Type B pancreatic cell (in vitro differentiated cells): ENCODE measurements at regions not wholly inside any gene's neighbourhood (a gene's known extent, or its start where the extent isn't known, plus 50 kb on each side); places are given as distances from the start of the nearest gene placed in this dataset.

ENCODE experiments used
- DNase-seq: peaks from one replicate; pipeline ENCODE4 v3.0.0; 2021; ENCODE audit warnings: mixed read lengths; ENCODE audit not compliant: unreplicated experiment; ENCODE audit errors: extremely low spot score
- H3K27ac Mint-ChIP-seq: 2 replicates; pipeline ENCODE4 v1.8.0; 2021; ENCODE audit warnings: mild to moderate bottlenecking, mixed read lengths
- H3K27me3 Mint-ChIP-seq: 2 replicates; pipeline ENCODE4 v1.8.0; 2021; ENCODE audit warnings: mixed read lengths
- H3K36me3 Mint-ChIP-seq: 2 replicates; pipeline ENCODE4 v1.8.0; 2021; ENCODE audit warnings: mixed read lengths
- H3K4me1 Mint-ChIP-seq: one replicate; pipeline ENCODE4 v1.8.0; 2021; ENCODE audit warnings: mixed read lengths; ENCODE audit not compliant: unreplicated experiment
- H3K4me3 Mint-ChIP-seq: 2 replicates; pipeline ENCODE4 v1.8.0; 2021; ENCODE audit warnings: mild to moderate bottlenecking, mixed read lengths
- H3K9me3 Mint-ChIP-seq: 2 replicates; pipeline ENCODE4 v1.8.0; 2021; ENCODE audit warnings: mixed read lengths
- TF ChIP-seq, protein P1 (sequence below): fragments of 200-600 bp; sonication (generic); conservative IDR thresholded peaks from 2 replicates; pipeline ENCODE4 v1.5.0; 2021; ENCODE audit warnings: antibody characterized with exemption, mild to moderate bottlenecking

DNA sequence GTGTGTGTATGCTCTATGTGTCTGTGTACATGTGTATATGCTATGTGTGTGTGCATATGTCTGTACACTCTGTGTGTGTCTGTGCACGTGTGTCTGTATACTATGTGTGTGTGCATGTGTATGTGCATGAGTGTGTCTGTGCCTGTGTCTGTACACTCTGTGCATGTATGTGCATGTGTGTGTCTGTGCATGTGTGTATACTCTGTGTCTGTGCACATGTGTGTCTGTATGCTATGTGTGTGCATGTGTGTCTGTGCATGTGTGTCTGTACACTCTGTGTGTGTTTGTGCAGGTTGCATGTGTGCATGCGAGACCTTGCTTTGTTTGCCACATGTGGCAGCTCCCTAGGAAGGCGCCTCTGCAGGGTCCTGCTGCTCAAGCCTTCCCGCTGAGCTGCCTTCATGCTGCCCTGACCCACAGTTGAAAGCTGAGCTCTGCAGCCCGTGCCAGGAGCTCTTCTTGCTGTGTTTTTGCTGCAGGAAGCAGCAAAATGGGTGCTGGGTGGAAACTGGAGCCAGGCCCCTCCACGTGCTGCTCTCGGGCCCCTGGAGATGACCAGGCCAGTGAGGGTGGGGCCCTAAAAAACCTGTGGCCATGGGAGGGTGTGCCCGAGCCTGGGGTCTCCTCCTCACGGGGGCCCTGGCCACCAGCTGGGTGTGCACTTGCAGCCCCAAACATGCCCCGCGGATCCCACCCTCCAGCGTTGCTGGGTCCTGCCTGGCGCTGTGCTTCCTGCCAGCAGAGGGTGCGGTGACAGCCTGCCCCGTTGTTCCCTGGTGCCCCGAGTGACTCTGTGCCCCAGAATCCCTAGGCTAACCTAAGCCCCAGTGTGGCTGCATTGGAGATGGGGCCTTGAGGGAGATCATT is 109.1 kb downstream of the DACT2 start:
- Mint-ChIP-seq H3K27ac (peak overlapping the region; percentile 2), H3K27me3 (peaks cover 4% of the 10 kb centered on the region), H3K36me3 (peaks cover 4% of the 10 kb centered on the region), H3K4me1 (peaks cover 35% of the 10 kb centered on the region), H3K9me3 (peaks cover 4% of the 10 kb centered on the region), H3K4me3 (no peak overlapping the region)
- TF ChIP-seq, protein P1, sequence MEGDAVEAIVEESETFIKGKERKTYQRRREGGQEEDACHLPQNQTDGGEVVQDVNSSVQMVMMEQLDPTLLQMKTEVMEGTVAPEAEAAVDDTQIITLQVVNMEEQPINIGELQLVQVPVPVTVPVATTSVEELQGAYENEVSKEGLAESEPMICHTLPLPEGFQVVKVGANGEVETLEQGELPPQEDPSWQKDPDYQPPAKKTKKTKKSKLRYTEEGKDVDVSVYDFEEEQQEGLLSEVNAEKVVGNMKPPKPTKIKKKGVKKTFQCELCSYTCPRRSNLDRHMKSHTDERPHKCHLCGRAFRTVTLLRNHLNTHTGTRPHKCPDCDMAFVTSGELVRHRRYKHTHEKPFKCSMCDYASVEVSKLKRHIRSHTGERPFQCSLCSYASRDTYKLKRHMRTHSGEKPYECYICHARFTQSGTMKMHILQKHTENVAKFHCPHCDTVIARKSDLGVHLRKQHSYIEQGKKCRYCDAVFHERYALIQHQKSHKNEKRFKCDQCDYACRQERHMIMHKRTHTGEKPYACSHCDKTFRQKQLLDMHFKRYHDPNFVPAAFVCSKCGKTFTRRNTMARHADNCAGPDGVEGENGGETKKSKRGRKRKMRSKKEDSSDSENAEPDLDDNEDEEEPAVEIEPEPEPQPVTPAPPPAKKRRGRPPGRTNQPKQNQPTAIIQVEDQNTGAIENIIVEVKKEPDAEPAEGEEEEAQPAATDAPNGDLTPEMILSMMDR: no peak
- no peak for DNase-seq

DNA sequence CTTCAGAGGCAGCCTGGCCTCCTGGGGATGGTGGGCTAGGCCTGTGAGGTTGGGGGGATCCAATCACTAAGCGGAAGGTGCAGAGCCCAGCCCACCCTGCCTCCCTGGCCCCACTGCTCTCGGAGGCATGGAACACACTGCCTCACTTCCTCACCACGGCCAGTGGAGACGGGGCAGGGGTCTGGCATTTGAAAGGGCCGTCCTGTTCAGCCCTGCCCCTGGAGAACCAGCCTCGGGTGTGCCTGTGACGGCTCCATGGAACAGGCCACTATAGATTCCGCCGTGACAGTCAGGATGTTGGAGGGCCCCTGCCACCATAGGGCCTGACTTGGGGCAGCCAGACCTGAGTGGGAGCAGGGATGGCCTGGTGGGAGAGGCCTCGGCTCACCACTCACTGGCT is 110.2 kb downstream of the DACT2 start:
- H3K4me3 Mint-ChIP-seq: no peak overlapping the region
- no peak for DNase-seq
- TF ChIP-seq, protein P1: no peak
- no peak overlapping the region for H3K27ac Mint-ChIP-seq
- H3K27me3 Mint-ChIP-seq: no peaks in the 10 kb centered on the region
- H3K36me3 Mint-ChIP-seq: peaks cover 4% of the 10 kb centered on the region
- peaks cover 8% of the 10 kb centered on the region for H3K9me3 Mint-ChIP-seq
- H3K4me1 Mint-ChIP-seq: peaks cover 32% of the 10 kb centered on the region

DNA sequence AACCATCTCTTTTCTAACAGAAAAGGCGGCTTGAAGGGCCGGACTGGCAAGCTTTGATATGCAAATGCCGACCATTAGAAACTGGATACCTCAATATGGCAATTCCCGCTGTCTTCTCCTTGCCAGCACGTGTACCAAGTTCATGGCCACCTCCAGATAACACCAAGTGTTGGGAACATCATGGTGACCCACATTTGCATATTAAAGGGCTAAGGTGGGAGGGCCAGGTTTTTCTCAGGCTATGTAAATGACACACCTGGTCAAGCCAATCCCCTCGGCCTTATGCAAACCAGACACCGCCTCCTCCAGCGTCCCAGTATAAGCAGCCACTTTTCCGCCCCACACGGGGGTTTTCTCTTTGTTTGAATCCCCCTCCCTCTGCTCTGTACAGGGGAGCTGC is 110.7 kb downstream of the DACT2 start:
- Mint-ChIP-seq H3K9me3 (peaks cover 12% of the 10 kb centered on the region), H3K4me1 (peaks cover 32% of the 10 kb centered on the region), H3K27me3 (no peaks in the 10 kb centered on the region), H3K36me3 (peaks cover 4% of the 10 kb centered on the region), H3K27ac (no peak overlapping the region), H3K4me3 (no peak overlapping the region)
- TF ChIP-seq, protein P1: no peak
- DNase-seq: no peak

DNA sequence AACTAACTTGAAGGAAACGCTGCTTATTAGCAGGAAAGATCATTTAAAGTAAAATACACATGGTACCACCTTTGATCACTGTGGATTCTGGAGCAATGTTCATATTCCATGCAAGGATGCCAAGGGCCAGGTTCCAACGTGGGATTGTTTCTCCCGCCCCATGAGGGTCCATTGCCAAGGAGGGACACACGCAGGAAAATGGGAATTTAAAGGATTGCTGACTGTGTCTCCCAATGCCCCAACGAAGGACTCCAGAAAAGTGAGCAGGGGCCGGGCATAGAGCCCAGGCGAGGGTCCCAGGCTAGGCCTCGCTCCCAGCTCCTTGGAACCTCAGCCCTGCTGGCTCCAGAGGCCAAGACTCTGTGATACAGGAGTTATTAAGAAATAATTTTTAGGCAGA is 111.2 kb downstream of the DACT2 start:
- H3K27ac Mint-ChIP-seq: no peak overlapping the region
- no peak for DNase-seq
- peaks cover 4% of the 10 kb centered on the region for H3K36me3 Mint-ChIP-seq
- peaks cover 15% of the 10 kb centered on the region for H3K9me3 Mint-ChIP-seq
- H3K27me3 Mint-ChIP-seq: no peaks in the 10 kb centered on the region
- peaks cover 32% of the 10 kb centered on the region for H3K4me1 Mint-ChIP-seq
- H3K4me3 Mint-ChIP-seq: no peak overlapping the region
- TF ChIP-seq, protein P1: no peak

DNA sequence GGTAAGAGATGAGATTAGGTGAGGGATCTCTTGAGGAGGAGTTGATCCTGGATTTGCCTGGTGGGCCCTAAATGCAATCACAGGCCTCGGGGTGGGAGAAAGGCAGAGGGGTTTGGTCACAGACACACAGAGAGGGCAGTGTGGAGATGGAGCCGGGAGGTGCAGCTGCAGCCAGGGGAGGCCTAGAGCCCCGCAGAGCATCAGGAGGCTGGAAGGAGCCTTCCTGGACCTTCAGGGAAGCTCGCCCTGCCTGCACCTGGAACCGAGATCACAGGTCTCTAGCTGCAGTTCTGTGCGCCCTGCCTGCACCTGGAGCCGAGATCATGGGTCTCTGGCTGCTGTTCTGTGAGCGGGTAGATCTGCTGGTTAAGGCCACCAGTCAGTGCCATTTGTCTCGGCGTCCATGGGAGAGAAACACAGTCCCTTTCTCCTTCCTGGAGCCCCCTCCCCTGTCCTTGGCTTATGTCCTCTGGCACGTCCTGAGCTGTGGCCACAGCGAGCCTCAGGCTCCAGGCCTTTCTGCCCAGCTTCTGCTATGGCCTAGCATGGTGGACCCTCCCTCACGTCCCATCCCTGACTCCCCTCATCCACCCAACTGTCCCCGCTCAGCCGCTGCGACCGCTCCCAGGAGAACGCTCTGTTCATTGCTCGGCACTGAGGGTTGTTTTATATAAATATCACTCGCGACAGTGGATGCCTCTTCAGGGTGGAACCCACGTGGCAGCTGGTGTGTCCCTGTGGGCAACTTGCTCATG is 112.0 kb downstream of the DACT2 start:
- no peak for DNase-seq
- H3K4me1 Mint-ChIP-seq: peaks cover 32% of the 10 kb centered on the region
- H3K9me3 Mint-ChIP-seq: peaks cover 15% of the 10 kb centered on the region
- H3K36me3 Mint-ChIP-seq: peaks cover 4% of the 10 kb centered on the region
- TF ChIP-seq, protein P1: no peak
- H3K27ac Mint-ChIP-seq: peak overlapping the region; percentile 70
- H3K27me3 Mint-ChIP-seq: no peaks in the 10 kb centered on the region
- H3K4me3 Mint-ChIP-seq: peak overlapping the region; percentile 35
